ENCODE measurements at regions not wholly inside any gene's neighbourhood (a gene's known extent, or its start where the extent isn't known, plus 50 kb on each side); places are given as distances from the start of the nearest gene placed in this dataset.

GRCh38 chr7:26543951-26544350 lies 252.3 kb downstream of the SNX10 start:
- TF ChIP-seq YY1 (IDR thresholded peaks at IDR 0.05; ENCODE audit: low read depth) (no peak), RAD21 (IDR thresholded peaks at IDR 0.05; ENCODE audit: low read depth) (no peak), CREB1 (IDR thresholded peaks at IDR 0.05; ENCODE audit: low read depth) (no peak), TAF1 (IDR thresholded peaks at IDR 0.05; ENCODE audit: low read depth) (no peak), TCF12 (IDR thresholded peaks at IDR 0.05; ENCODE audit: low read depth) (no peak), FOXM1 (IDR thresholded peaks at IDR 0.05; ENCODE audit: borderline replicate concordance, low read depth) (no peak), EP300 (IDR thresholded peaks at IDR 0.05; ENCODE audit: borderline replicate concordance) (no peak), ZBTB7A (IDR thresholded peaks at IDR 0.05; ENCODE audit: low read depth) (no peak), TEAD4 (IDR thresholded peaks at IDR 0.05) (no peak), NFIC (IDR thresholded peaks at IDR 0.05) (no peak)
- TF ChIP-seq, protein P1, sequence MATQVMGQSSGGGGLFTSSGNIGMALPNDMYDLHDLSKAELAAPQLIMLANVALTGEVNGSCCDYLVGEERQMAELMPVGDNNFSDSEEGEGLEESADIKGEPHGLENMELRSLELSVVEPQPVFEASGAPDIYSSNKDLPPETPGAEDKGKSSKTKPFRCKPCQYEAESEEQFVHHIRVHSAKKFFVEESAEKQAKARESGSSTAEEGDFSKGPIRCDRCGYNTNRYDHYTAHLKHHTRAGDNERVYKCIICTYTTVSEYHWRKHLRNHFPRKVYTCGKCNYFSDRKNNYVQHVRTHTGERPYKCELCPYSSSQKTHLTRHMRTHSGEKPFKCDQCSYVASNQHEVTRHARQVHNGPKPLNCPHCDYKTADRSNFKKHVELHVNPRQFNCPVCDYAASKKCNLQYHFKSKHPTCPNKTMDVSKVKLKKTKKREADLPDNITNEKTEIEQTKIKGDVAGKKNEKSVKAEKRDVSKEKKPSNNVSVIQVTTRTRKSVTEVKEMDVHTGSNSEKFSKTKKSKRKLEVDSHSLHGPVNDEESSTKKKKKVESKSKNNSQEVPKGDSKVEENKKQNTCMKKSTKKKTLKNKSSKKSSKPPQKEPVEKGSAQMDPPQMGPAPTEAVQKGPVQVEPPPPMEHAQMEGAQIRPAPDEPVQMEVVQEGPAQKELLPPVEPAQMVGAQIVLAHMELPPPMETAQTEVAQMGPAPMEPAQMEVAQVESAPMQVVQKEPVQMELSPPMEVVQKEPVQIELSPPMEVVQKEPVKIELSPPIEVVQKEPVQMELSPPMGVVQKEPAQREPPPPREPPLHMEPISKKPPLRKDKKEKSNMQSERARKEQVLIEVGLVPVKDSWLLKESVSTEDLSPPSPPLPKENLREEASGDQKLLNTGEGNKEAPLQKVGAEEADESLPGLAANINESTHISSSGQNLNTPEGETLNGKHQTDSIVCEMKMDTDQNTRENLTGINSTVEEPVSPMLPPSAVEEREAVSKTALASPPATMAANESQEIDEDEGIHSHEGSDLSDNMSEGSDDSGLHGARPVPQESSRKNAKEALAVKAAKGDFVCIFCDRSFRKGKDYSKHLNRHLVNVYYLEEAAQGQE (IDR thresholded peaks at IDR 0.05; ENCODE audit: low read depth), result no peak
- TF ChIP-seq, protein P2, sequence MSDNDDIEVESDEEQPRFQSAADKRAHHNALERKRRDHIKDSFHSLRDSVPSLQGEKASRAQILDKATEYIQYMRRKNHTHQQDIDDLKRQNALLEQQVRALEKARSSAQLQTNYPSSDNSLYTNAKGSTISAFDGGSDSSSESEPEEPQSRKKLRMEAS (IDR thresholded peaks at IDR 0.05), result no peak

Data from Ishikawa (cell line).